NCI-H2196 treated with DMSO at 0.1 percent for 48 hours (cell line): ENCODE measurements at regions not wholly inside any gene's neighbourhood (a gene's known extent, or its start where the extent isn't known, plus 50 kb on each side); places are given as distances from the start of the nearest gene placed in this dataset.
"Not testable (repeated sequence)": the region's sequence is repeated elsewhere in the genome, so short reads cannot be mapped to it uniquely, and the experiment has no call there.

ENCODE experiments used
- DNase-seq: peaks from one replicate; lab custom pipeline; 2025; ENCODE audit not compliant: unreplicated experiment; lab: John Stamatoyannopoulos, UW

DNA sequence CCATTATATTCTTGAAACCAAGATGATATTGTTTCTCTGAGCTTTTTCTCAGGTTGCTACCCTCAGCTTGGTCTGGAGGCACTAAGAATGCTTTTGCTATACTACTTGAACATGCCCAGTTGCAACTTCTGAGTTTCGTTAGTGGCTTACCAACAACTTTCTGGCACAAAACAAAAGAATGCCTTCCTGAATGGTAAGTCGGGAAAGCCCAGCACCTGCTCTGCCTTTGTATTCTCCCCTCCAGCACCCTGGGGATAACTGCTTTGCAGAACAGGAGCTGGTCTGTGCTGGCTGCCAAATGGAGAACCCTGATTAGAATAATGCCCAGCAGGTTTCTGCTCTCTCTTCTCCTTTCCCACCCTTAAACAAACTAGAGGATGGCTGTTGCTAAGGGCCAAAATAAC, 149.3 kb downstream of the TGFB2 start:
- no peak for DNase-seq

DNA sequence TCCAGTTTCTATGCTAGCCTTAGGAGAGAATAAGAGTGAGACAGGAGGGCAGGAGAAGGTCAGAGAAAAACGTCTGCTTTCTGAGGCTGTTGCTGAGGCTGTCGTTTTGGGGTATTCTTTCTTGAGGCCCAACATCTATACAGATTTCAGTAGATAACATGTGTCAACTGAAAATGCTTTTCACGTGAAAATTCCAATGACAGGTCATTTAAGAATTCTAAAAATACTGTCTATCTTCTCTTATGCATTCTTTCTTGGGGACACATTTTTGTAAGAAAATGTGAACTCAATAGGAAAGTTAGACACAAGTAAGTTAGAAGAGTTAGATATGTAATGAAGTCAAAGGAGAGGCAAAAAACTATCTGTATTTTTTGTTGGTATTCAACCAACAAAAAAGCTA, 150.8 kb downstream of the TGFB2 start:
- DNase-seq: no peak

- no peak for DNase-seq
Observed at GRCh38 chr1:218496561-218496960, 151.4 kb downstream of the TGFB2 start.

GRCh38 chr1:218498056-218498938, 153.2 kb downstream of the TGFB2 start:
- DNase-seq: no peak

DNA sequence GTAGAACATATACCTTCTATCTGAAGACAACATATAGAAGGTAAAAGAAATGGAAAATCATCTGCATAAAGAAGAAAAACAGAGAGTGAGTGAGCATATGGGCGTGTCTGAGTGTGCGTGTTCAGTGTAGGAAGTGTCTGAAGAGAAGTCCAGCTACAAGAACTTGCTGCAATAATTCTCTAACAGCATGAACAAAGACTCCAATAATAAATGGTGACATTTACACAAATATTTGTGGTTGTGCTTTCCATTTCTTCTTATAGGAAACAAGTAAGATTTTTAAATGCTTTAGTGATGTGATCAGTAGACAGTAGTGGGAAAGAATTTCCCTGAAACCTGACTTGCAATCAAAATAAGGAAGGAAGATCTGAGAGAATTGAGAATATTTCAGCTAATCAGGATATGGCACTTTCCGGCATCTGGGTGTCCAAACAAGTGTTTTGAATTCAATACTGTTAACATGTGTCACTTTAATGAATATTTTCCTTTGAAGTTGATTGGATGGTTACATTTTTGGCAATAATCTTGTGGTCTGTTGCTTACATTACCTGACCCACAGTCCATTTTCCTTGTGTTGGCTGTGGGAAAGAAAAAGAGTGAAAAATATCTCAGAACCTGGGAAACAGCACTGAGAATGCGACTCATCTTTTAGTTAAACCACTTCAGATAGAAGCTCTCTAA, 154.0 kb downstream of the TGFB2 start:
- DNase-seq: no peak

DNA sequence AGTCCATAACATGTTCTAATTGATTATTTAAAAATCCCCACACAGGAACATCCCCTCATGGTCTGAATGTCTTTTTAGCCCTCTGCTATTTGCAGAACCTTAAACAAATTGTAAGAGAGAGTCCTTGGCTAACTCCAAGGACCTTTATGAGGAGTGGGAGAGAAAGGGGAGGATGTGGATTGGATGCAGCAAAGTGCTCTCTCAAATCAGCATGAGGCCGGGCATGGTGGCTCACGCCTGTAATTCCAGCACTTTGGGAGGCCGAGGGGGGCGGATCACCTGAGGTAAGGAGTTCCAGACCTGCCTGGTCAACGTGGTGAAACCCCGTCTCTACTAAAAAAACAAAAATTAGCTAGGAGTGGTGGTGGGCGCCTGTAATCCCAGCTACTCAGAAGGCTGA, 154.8 kb downstream of the TGFB2 start:
- DNase-seq: no peak

DNA sequence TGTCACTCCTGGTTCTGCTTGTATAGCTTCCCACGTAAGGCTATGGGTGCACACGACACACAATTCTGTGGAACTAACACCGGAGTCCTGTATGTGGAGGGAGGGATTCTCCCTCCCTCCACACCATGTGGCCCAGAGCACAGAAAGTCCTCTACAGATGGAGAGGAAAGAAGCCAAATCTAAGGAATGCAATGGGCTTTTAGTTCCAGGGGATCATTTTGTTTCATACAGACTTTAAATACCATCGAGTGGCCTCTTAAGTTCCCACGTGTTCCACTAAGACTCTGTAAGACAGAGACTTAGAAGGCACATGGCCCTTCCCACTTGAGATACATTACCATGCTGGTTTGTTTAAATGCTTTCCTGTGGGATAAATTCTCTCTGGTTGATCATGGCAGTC, 156.0 kb downstream of the TGFB2 start:
- DNase-seq: no peak

GRCh38 chr1:218502383-218502782, 157.2 kb downstream of the TGFB2 start:
- DNase-seq: no peak

GRCh38 chr1:218503102-218503501, 158.0 kb downstream of the TGFB2 start:
- DNase-seq: no peak

- DNase-seq: no peak
Observed at GRCh38 chr1:218507355-218508002, 162.3 kb downstream of the TGFB2 start.

DNA sequence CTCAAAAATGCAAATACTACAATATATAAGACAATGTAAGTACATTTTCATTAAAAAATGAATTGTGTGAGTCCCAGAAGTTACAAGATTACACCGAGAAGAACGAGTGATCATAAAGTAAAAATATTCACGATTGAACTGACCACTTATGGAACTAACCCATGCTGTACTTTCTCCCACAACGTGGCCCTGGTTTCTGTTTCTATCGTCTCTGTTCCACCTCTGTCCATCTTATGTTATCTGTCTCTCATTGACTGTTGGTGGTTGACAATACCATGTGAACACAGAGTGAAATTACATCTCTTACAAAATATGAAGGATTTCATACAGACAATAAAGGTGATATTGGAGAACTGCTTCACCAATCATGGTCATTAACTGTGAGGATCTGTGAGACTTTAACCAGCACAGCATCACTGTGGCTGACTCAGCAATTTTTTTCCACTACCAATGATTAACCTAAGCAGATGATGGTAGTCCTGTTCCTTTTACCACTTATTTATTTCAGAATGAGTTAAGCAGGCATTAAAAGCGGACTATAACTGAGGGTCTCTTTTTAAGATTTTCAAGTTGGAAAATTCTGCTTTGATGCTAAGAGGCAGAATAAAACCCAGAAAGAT, 165.1 kb downstream of the TGFB2 start:
- no peak for DNase-seq

DNA sequence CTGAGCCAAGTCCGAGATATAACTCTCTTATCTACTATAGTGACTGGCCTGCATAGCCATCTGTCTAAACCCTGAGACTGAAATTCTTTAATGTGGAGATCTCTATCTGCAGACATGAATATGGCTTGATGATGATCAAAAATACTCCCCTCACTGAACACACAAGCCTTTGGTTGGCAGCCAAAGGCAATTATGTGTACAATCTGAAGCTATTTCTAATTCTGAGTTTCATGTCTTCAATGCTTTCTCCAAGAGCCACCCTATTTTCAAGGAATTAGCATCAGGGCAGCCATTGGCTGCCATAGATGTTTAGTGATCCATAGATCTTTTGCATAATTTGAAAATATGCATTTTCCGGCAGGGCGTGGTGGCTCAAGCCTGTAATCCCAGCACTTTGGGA, 168.2 kb downstream of the TGFB2 start:
- no peak for DNase-seq

- no peak for DNase-seq
Observed at GRCh38 chr1:218514689-218515088, 169.6 kb downstream of the TGFB2 start.

- DNase-seq: no peak
Observed at GRCh38 chr1:218516526-218516925, 171.4 kb downstream of the TGFB2 start.

DNA sequence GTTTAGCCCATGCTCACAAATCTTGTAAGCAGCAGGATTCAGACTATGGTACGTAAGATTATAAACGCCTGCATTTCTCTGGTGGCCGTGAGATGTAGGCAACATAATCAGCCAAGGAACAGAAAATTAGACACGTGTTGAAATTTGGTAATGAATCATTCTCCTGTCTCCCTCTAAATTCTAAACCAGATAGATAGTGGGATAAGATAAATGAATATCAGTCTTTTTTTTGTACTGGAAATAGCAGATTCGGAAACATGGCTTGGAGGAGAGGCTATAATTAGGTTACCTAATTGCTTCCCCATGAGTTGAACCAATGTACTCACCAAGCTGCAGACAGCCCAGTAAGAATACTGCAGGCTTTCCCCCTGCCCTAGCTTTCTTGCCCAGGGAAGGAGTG, 172.3 kb downstream of the TGFB2 start:
- DNase-seq: no peak

GRCh38 chr1:218518216-218518740, 173.1 kb downstream of the TGFB2 start:
- no peak for DNase-seq

- not testable (repeated sequence) for DNase-seq
Observed at GRCh38 chr1:218520646-218521045, 175.5 kb downstream of the TGFB2 start.

GRCh38 chr1:218521414-218522169, 176.5 kb downstream of the TGFB2 start:
- peak; percentile 22 for DNase-seq

GRCh38 chr1:218524526-218524925, 179.4 kb downstream of the TGFB2 start:
- no peak for DNase-seq

- DNase-seq: no peak
Observed at GRCh38 chr1:218525031-218525430, 179.9 kb downstream of the TGFB2 start.
